Hippocampal formation (tissue), 2 donors: ENCODE measurements at regions not wholly inside any gene's neighbourhood (a gene's known extent, or its start where the extent isn't known, plus 50 kb on each side); places are given as distances from the start of the nearest gene placed in this dataset.

Experiments
- DNase-seq, 2 donors: peaks; one replicate each; lab custom pipeline; 2025; lab: John Stamatoyannopoulos, UW

GRCh38 chr22:27201741-27202140 lies 544.4 kb downstream of the MIAT start:
- no peak for DNase-seq

- no peak for DNase-seq
Measured at GRCh38 chr22:27203276-27203660, 545.9 kb downstream of the MIAT start.

GRCh38 chr22:27204280-27204679 lies 546.9 kb downstream of the MIAT start:
- no peak for DNase-seq

- no peak for DNase-seq
Measured at GRCh38 chr22:27204817-27205216, 547.4 kb downstream of the MIAT start.

GRCh38 chr22:27205492-27206373 lies 548.3 kb downstream of the MIAT start:
- no peak for DNase-seq

- no peak for DNase-seq
Measured at GRCh38 chr22:27206374-27207133, 549.2 kb downstream of the MIAT start.

GRCh38 chr22:27207266-27207665 lies 549.9 kb downstream of the MIAT start:
- no peak for DNase-seq

- no peak for DNase-seq
Measured at GRCh38 chr22:27207907-27208306, 550.5 kb downstream of the MIAT start.

- no peak for DNase-seq
Measured at GRCh38 chr22:27210111-27210730, 552.8 kb downstream of the MIAT start.

- DNase-seq, result no peak
Measured at GRCh38 chr22:27212102-27212501, 554.7 kb downstream of the MIAT start.

GRCh38 chr22:27212617-27213177 lies 555.3 kb downstream of the MIAT start:
- DNase-seq, result no peak

- DNase-seq, result no peak
Measured at GRCh38 chr22:27213294-27213693, 555.9 kb downstream of the MIAT start.

- no peak for DNase-seq
Measured at GRCh38 chr22:27213766-27214581, 556.6 kb downstream of the MIAT start.

GRCh38 chr22:27214691-27215090 lies 557.3 kb downstream of the MIAT start:
- no peak for DNase-seq

- DNase-seq, result no peak
Measured at GRCh38 chr22:27215871-27216270, 558.5 kb downstream of the MIAT start.

- DNase-seq, result no peak
Measured at GRCh38 chr22:27216444-27216843, 559.1 kb downstream of the MIAT start.

- no peak for DNase-seq
Measured at GRCh38 chr22:27217154-27217553, 559.8 kb downstream of the MIAT start.

- no peak for DNase-seq
Measured at GRCh38 chr22:27218012-27218920, 560.9 kb downstream of the MIAT start.

- DNase-seq, result no peak
Measured at GRCh38 chr22:27219036-27219435, 561.6 kb downstream of the MIAT start.

GRCh38 chr22:27220339-27220738 lies 563.0 kb downstream of the MIAT start:
- peak in 1 of 2 donors; percentile 2 for DNase-seq
